ENCODE measurements at regions not wholly inside any gene's neighbourhood (a gene's known extent, or its start where the extent isn't known, plus 50 kb on each side); places are given as distances from the start of the nearest gene placed in this dataset.
"Not testable (repeated sequence)": the region's sequence is repeated elsewhere in the genome, so short reads cannot be mapped to it uniquely, and the experiment has no call there.

GRCh38 chr11:92024788-92025187 is 199.8 kb upstream of the FAT3 start:
- DNase-seq: no peak

DNA sequence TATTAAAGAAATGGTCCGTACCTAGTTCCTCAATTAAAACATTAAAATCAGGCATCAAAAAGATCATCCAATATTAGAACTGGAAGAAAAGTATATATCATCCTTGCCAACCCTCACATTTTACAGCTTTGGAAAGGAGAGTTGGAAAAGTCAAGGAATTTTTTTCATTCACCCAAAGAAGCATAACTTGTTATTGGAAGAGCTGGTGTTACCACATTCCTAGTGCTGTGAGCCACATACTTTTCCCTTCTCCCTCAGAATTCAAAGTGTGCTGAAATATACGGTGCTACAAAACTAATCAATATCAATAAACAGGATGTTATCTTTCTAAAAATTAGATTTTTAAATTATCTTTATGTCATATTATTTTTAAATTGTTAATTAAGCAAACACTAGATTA is 202.1 kb upstream of the FAT3 start:
- DNase-seq: no peak

DNA sequence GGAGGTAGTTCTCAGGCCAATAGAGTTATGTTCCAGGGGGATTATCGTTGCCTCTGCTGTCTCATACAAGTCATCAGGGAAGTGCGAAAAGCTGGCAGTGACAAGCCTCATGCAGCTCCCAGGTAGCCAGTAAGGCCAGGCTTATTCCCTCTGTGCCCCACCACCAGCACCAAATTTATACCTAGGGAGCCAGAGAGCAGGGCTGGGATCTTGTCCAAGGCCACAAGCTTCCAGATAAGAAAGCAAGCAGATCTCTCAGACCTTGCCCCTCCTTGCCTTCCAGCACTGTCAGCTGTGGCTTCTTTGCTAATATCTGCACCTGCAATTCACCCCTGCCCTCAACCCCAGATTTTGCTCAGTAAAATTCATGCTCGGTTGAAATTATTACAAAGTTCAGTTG is 206.3 kb upstream of the FAT3 start:
- DNase-seq: no peak

- no peak for DNase-seq
Measured at GRCh38 chr11:92008249-92008648, 216.4 kb upstream of the FAT3 start.

GRCh38 chr11:92002568-92002967 is 222.1 kb upstream of the FAT3 start:
- DNase-seq: no peak

DNA sequence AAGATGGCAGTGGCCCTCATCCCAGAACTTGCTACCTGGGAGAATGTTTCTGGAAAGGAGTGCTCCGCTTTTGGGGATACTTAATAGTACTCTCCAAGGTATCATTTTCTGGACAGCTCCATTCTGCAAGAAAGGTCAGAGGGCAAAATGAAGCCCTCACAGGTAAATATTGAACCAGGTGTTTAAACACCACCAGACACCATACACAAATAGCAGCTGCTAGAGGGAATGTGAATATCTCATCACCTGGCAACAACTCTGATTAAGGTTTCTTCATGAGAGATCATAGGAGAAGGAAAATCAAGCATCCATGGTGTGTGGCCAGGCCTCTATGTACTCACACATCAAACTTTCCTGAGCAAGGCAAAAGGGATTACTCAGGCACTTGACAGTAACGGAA is 226.1 kb upstream of the FAT3 start:
- no peak for DNase-seq

- DNase-seq: no peak
Measured at GRCh38 chr11:91997226-91997625, 227.4 kb upstream of the FAT3 start.

GRCh38 chr11:91996526-91996925 is 228.1 kb upstream of the FAT3 start:
- DNase-seq: no peak

- DNase-seq: not testable (repeated sequence)
Measured at GRCh38 chr11:91988443-91988842, 236.2 kb upstream of the FAT3 start.

GRCh38 chr11:91986218-91986617 is 238.4 kb upstream of the FAT3 start:
- no peak for DNase-seq

- no peak for DNase-seq
Measured at GRCh38 chr11:91984033-91984584, 240.5 kb upstream of the FAT3 start.

GRCh38 chr11:91981995-91982394 is 242.6 kb upstream of the FAT3 start:
- DNase-seq: no peak

DNA sequence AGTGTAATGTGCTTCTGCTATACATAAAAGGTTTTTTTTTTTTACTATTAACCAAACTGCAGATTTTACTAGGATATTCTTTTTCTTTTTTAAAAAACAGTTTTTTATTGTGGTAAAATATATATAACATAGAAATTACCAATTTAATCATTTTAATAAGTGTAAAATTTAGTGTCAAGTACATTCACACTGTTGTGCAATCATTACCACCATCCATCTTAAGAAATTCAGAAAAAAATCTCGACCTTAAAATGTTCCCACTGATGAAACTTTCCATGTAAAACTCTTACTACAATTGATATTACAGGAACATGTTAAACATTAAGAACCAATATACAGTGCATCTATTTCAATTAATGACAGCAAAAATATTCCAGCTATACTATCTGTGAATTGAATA is 244.8 kb upstream of the FAT3 start:
- no peak for DNase-seq

- DNase-seq: no peak
Measured at GRCh38 chr11:91978747-91979146, 245.9 kb upstream of the FAT3 start.

DNA sequence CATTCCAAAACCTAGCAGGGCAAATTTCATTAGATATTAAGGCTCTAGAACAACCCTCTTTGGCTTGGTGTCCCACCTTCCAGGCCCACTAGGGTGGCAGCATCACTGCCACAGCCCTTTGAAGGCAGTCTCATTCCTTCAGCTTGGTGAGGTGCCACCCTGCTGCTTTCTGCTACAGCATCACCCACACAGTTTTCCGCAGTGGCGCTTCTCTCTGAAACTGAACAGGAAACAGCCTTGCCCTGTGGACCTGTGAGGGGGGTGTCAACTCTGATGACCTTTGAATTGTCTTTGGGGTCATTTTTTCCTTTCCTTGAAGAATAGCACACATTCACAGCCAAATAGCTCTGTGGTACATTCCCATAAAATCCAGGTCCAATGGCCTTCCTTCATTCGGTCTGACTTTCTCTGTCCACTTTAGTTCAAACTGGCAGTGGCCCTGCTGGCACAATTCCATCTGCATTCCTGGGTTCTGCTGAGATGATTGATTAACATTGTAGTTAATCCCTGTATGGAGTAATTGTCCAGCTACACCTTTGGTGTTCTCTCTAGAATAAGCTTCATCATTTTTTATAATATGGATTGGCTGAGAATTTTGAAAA is 251.9 kb upstream of the FAT3 start:
- DNase-seq: no peak

- no peak for DNase-seq
Measured at GRCh38 chr11:91970624-91971023, 254.0 kb upstream of the FAT3 start.

GRCh38 chr11:91969486-91969885 is 255.1 kb upstream of the FAT3 start:
- DNase-seq: no peak

GRCh38 chr11:91967691-91968045 is 256.9 kb upstream of the FAT3 start:
- DNase-seq: no peak

DNA sequence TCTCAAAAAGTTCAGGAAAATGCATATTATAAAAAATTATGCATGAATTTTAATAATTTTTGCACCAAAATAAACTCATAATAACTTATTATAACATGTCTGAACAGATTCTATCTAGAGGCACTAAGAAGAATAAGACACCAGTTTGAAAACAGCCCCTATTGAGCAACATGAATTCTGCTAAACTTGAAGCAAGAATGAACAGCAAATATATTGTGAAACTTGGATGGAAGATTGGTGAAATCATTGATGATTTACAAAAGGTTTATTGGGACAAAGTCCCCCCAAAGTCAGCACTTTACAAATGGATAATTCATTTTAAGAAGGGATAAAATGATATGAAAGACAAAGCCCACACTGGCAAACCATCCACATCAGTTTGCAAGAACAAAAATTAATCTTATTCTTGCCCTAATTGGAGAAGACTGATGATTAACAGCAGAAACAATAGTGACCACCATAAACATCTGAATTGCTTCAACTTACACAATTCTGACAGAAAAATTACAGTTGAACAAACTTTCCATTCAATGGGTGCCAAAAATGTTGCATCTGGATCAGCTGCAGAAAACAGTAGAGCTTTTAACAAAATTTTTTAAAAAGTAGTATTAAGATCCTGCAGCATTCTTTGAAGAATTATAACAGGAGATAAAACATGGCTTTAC is 257.5 kb upstream of the FAT3 start:
- no peak for DNase-seq

GRCh38 chr11:91966368-91966767 is 258.2 kb upstream of the FAT3 start:
- no peak for DNase-seq

DNA sequence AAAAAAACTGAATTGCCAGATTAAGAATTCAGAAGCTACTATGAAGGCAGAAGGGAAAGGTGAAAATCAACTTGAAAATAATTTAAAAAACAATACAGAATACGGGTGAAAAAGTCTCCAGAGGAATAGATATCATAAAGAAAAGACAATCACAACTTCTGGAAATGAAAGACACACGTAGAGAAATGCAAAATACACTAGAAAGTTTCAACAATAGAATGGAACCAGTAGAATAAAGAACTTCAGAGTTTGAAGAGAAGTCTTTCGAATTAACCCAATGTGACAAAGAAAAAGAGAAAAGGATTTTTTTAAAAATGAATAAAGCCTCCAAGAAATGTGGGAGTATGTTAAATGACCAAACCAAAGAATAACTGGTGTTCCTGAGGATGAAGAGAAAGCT is 263.8 kb upstream of the FAT3 start:
- no peak for DNase-seq

DNA sequence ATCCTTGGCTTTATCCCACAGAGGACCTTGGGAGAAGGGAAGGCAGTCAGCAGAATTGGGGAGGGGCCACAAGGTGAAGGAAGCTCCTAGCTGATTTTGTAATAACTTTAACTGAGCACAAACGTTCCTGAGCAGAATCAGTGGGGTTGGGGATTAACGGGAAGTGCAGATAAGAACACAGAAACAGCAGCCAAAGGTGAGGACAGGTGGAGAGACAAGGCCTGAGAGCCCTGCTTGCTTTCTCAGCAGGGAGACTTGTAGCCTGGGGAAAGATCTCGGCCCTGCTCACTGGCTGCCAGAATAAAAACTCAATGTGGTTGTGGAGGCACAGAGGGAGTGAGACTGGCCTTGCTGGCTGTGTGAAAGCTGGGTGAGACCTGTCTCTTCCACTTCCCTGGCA is 265.2 kb upstream of the FAT3 start:
- no peak for DNase-seq

- DNase-seq: no peak
Measured at GRCh38 chr11:91956711-91957110, 267.9 kb upstream of the FAT3 start.

DNA sequence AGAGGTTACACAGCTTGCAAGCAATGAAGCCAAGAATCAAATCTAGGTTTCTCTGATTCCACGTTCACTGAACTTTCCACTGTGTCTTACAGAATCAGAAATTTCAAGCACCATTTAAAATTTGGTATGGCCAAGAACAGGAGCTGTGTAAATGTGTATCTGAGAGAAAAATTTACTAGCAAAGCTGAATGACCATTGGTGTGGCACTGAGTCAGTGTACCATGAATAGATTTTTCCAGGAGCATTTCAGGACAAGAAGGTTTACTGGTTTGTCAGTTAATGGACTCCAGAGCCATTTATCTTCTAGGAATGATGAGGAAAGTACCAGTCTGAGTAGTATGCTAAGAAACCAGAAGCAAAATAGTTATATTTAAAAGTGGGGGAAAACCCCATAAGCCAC is 269.4 kb upstream of the FAT3 start:
- DNase-seq: no peak

- DNase-seq: no peak
Measured at GRCh38 chr11:91952056-91952455, 272.6 kb upstream of the FAT3 start.
